Fibroblast of villous mesenchyme (primary cell): ENCODE measurements at regions not wholly inside any gene's neighbourhood (a gene's known extent, or its start where the extent isn't known, plus 50 kb on each side); places are given as distances from the start of the nearest gene placed in this dataset.
"Not testable (repeated sequence)": the region's sequence is repeated elsewhere in the genome, so short reads cannot be mapped to it uniquely, and the experiment has no call there.

ENCODE experiments used
- DNase-seq: peaks from one replicate; pipeline ENCODE4 v3.0.0-alpha.2; 2010; ENCODE audit warnings: low read depth
- H3K4me3 ChIP-seq: 2 replicates; pipeline ENCODE4 v1.5.1; 2011; ENCODE audit warnings: low read depth, mild to moderate bottlenecking, low read length
- CTCF ChIP-seq: IDR thresholded peaks from 2 replicates; pipeline ENCODE4 v1.5.1; 2012; ENCODE audit warnings: low read depth, mild to moderate bottlenecking, low read length; ENCODE audit not compliant: insufficient read depth

DNA sequence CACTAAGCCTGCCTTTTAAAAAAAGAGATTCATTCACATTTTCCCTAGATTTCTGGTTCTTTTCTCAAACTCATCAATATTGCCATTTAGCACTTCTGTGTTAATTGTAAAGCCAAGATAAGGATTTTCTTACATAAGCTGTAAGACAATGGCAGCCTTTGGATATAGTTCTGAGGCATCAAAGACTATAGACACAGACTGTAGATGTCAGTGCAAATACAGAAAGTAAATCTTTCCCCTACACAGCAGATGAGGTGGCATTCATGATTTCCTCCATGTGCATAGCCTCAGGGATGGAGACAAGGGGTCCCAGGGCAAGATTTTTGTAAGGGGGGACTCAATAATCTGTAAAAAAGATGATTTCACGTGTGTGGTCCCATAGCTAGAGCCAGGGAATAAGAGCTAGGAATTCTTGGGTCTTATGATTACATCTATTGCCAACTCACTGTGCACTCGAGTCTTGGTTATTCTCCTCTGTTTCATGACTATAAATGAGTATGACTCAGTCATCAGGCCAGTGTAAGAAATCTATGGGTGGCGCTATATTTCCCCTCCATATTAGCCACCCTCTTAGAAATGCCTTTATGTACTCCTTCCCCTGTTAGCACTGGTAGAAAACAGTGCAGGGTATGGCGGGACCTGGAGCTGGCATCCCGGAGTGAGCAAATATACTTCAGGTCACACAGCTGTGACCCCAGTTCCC is 207.5 kb downstream of the EXOC5 start:
- no peak overlapping the region for H3K4me3 ChIP-seq
- no peak for TF ChIP-seq CTCF
- DNase-seq: no peak

DNA sequence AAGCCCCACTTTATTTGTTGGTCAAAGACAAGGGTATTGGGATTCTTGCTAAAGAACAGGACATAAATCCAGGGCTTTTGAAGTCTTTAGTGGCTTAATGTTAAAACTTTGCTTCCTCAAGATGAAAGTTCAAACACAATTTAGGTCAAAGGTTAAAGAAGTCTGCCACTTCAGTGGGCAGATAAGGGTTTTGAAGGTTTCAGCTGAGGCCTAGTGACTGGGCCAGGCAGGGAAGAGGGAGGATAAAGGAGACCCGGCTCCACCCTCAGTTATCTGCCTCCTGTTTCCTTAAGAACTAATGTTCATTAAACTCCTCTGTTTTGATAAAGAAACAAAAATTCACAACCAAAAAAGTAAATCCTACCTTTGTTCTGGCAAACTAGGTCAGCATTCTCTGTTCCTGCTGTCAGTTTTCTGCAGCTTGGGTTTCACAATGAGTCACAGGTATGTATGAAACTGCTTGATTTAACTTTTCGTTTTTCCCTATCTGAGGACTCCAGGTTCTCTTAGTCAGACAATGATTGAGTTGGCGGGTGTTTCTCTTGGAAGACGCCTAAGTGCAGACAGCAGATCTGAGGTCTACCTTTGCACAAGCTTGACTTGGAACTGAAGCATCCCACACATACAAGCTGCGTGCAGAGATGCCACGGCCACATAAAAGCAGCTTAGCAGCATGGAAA is 208.3 kb downstream of the EXOC5 start:
- DNase-seq: no peak
- H3K4me3 ChIP-seq: no peak overlapping the region
- TF ChIP-seq CTCF: no peak

GRCh38 chr14:57058319-57058718 is 210.4 kb downstream of the EXOC5 start:
- no peak overlapping the region for H3K4me3 ChIP-seq
- no peak for DNase-seq
- TF ChIP-seq CTCF: no peak

DNA sequence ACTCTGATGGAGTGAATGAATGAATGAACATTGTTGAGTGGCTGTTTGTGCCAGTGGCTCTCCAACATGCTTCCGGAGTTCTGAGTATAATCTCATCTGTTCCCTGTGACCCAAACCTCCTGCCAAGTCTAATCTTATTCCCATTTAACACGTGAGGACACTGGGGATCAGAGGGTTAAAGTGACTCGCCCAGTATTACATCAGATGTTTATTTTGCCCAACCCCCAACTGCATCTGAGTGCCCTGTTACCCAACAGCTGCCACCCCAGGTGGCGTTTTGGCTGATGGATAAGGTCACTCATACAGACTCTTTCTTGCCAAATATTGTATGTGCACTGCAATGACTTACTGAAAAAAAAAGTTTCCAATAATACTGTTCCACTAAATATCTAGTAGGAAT is 210.9 kb downstream of the EXOC5 start:
- TF ChIP-seq CTCF: no peak
- DNase-seq: no peak
- H3K4me3 ChIP-seq: no peak overlapping the region

DNA sequence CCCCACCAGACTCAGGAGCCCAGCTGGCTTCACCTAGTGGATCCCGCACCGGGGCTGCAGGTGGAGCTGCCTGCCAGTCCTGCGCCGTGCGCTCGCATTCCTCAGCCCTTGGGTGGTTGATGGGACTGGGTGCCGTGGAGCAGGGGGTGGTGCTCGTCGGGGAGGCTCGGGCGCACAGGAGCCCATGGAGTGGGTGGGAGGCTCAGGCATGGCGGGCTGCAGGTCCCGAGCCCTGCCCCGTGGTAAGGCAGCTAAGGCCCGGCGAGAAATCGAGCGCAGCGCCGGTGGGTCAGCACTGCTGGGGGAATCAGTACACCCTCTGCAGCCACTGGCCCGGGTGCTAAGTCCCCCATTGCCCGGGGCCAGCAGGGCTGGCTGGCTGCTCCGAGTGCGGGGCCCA is 212.2 kb downstream of the EXOC5 start:
- DNase-seq, H3K4me3 ChIP-seq: not testable (repeated sequence)

DNA sequence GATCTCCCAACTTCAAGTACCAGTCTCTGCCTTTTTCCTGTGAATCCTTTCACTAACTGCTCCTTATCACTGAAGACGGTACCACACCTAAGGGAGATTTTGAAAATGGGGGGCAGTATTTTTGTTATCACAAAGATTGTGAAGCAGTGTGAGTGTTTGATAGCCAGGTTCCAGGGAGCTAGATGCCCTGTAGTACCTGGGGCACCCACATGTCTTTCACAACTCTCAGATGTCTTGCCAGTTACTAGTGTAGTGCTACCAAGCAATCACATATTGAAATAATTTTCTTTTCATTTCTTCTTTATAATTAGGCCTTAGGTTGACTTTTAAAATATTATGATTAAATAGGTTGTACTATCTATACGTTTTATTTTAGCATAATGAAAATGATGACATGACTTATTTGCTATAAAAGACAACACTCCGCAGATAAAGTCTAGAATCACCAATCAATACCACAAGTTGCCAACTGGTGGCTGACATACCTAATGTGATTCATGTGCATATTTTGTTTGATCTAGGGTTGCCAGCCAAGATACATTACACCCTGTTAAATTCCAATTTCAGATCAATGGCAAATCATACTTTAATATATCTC is 215.9 kb downstream of the EXOC5 start:
- no peak for TF ChIP-seq CTCF
- H3K4me3 ChIP-seq: no peak overlapping the region
- no peak for DNase-seq

- no peak for DNase-seq
- no peak overlapping the region for H3K4me3 ChIP-seq
- no peak for TF ChIP-seq CTCF
These were observed 217.1 kb downstream of the EXOC5 start for GRCh38 chr14:57051633-57052032.
